GM19455 (cell line): ENCODE measurements at regions not wholly inside any gene's neighbourhood (a gene's known extent, or its start where the extent isn't known, plus 50 kb on each side); places are given as distances from the start of the nearest gene placed in this dataset.

Source experiments
- ATAC-seq: cut with Tn5 transposase; IDR thresholded peaks from one replicate; pipeline ENCODE4 v1.9.1; 2021; ENCODE audit not compliant: unreplicated experiment

DNA sequence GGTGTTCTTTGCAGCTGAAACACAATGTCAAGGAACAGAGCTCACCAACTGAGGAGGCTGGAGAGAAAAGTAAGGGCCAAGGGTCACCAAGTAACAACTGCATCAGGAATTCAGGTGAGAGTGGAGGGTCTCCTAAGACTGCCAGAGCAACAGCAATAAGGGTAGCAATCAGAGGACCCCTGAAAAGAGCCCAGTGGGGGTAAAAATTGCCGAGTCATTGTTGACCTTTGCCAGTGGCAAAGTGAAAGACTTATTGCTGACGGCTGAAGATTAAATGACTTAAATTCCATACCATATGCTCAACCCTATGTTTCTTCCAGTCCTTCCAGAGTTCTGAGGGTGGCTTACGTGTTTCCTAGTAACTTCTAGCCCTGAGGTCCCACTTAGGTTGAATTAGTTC is 51.9 kb upstream of the ARHGAP42 start:
- no peak for ATAC-seq

- no peak for ATAC-seq
These were observed 50.6 kb upstream of the ARHGAP42 start for GRCh38 chr11:100636536-100636935.
